Ishikawa (cell line): ENCODE measurements at regions not wholly inside any gene's neighbourhood (a gene's known extent, or its start where the extent isn't known, plus 50 kb on each side); places are given as distances from the start of the nearest gene placed in this dataset.

ENCODE experiments used
- CREB1 ChIP-seq: IDR thresholded peaks from 2 replicates; pipeline ENCODE4 v1.6.1; 2012; ENCODE audit warnings: low read depth
- EGR1 ChIP-seq: IDR thresholded peaks from 2 replicates; pipeline ENCODE4 v1.6.1; 2012
- EP300 ChIP-seq: IDR thresholded peaks from 2 replicates; pipeline ENCODE4 v1.6.1; 2012; ENCODE audit warnings: borderline replicate concordance
- TAF1 ChIP-seq: IDR thresholded peaks from 2 replicates; pipeline ENCODE4 v1.6.1; 2012; ENCODE audit warnings: low read depth, mild to moderate bottlenecking
- TEAD4 ChIP-seq: IDR thresholded peaks from 2 replicates; pipeline ENCODE4 v1.6.1; 2012
- USF1 ChIP-seq: IDR thresholded peaks from 2 replicates; pipeline ENCODE4 v1.6.1; 2012

- TF ChIP-seq EP300 (no peak), TAF1 (no peak), EGR1 (no peak), USF1 (no peak), CREB1 (no peak), TEAD4 (no peak)
These were observed 535.1 kb downstream of the TMEM135 start for GRCh38 chr11:87572881-87573280.
